Sigmoid colon (tissue), 6 donors: ENCODE measurements at regions not wholly inside any gene's neighbourhood (a gene's known extent, or its start where the extent isn't known, plus 50 kb on each side); places are given as distances from the start of the nearest gene placed in this dataset.
A peak's percentile ranks its signal among the peaks of the same experiment; 100 is the strongest.

Experiments
- DNase-seq: peaks from one replicate; pipeline ENCODE4 v3.0.0-alpha.2; 2019
- H3K27ac ChIP-seq, 4 donors: fragments of 200-600 bp; sonication (generic); one replicate each; pipeline ENCODE4 v1.5.1; 2016 to 2019; ENCODE audit warnings: mild to moderate bottlenecking in 1 of 4
- H3K27me3 ChIP-seq, 3 donors: fragments of 200-600 bp; sonication (generic); one replicate each; pipeline ENCODE4 v1.5.1; 2019; ENCODE audit warnings: mild to moderate bottlenecking in 1 of 3
- H3K36me3 ChIP-seq, 4 donors: fragments of 200-600 bp; sonication (generic); one replicate each; pipeline ENCODE4 v1.5.1; 2016 to 2019
- H3K4me1 ChIP-seq, 4 donors: fragments of 200-600 bp; sonication (generic); one replicate each; pipeline ENCODE4 v1.5.1; 2017 to 2019
- H3K4me3 ChIP-seq, 4 donors: fragments of 200-600 bp; sonication (generic); one replicate each; pipeline ENCODE4 v1.5.1; 2017 to 2019; ENCODE audit warnings: mild to moderate bottlenecking in 2 of 4, moderate library complexity in 1 of 4
- H3K9me3 ChIP-seq, 4 donors: fragments of 200-600 bp in 3 of 4; sonication (generic) in 3 of 4; one replicate each; pipeline versions ENCODE4 v1.5.1 to v1.6.1; 2013 to 2019
- CTCF ChIP-seq, 4 experiments: fragments of 450-650 bp in 3 of 4; fragments of 200-600 bp in 1 of 4; IDR thresholded peaks; one replicate each; pipeline ENCODE4 v1.5.1; 2016 to 2019; ENCODE audit warnings: antibody characterized with exemption in 4 of 4, mild to moderate bottlenecking in 3 of 4, moderate library complexity in 2 of 4
- EP300 ChIP-seq, 4 donors: sonication (generic); formaldehyde crosslinking; IDR thresholded peaks; one replicate each; pipeline ENCODE4 v1.6.1; 2017; ENCODE audit warnings: antibody characterized with exemption in 4 of 4
- POLR2A ChIP-seq, 2 donors: fragments of 450-650 bp; IDR thresholded peaks; one replicate each; pipeline ENCODE4 v1.6.1; 2016; ENCODE audit warnings: antibody characterized with exemption in 2 of 2, mild to moderate bottlenecking in 2 of 2, moderate library complexity in 2 of 2
- POLR2AphosphoS5 ChIP-seq, 4 donors: sonication (generic); formaldehyde crosslinking; IDR thresholded peaks; one replicate each; pipeline ENCODE4 v1.6.1; 2017; ENCODE audit warnings: antibody characterized with exemption in 4 of 4
- WGBS, 2 donors: extraction: QIAGEN DNeasy Blood & Tissue Kit; methylation state at CpG; one replicate each; pipeline ENCODE4 v1.1.7; 2013; 5-methylcytosine and 5-hydroxymethylcytosine counted together
- intact Hi-C: fragments of 100-400 bp; cut with DNase I; formaldehyde crosslinking; loops from one replicate; pipeline ENCODE4 v1.15.1; 2023
- donor health status: healthy with polysubstance abuse.
- donor health status: healthy.

GRCh38 chr9:96122751-96123150 is 179.2 kb downstream of the HSD17B3 start:
- H3K4me1 ChIP-seq, result peaks cover 0 to 17% (median 12%) of the 10 kb centered on the region in 4 donors
- no peak for TF ChIP-seq EP300 (IDR thresholded peaks at IDR 0.05)
- TF ChIP-seq CTCF (IDR thresholded peaks at IDR 0.05), result no peak
- no peak for TF ChIP-seq POLR2A (IDR thresholded peaks at IDR 0.05)
- TF ChIP-seq POLR2AphosphoS5 (IDR thresholded peaks at IDR 0.05), result no peak
- no peaks in the 10 kb centered on the region for H3K36me3 ChIP-seq
- H3K27ac ChIP-seq, result peak overlapping the region in 2 of 4 donors; percentile 25 to 29
- 79 to 86% methylated on average over 3 of the region's 3 CpGs for WGBS, 2 donors
- intact Hi-C loops, result no loop called here
- no peak for DNase-seq
- H3K27me3 ChIP-seq, result no peaks in the 10 kb centered on the region
- no peak overlapping the region for H3K4me3 ChIP-seq
- H3K9me3 ChIP-seq, result no peaks in the 10 kb centered on the region

GRCh38 chr9:96122282-96122681 is 179.7 kb downstream of the HSD17B3 start:
- no peaks in the 10 kb centered on the region for H3K27me3 ChIP-seq
- H3K4me3 ChIP-seq, result no peak overlapping the region
- intact Hi-C loops, result no loop called here
- TF ChIP-seq EP300 (IDR thresholded peaks at IDR 0.05) (no peak), CTCF (IDR thresholded peaks at IDR 0.05) (no peak), POLR2AphosphoS5 (IDR thresholded peaks at IDR 0.05) (no peak), POLR2A (IDR thresholded peaks at IDR 0.05) (no peak)
- DNase-seq, result no peak
- no peaks in the 10 kb centered on the region for H3K9me3 ChIP-seq
- H3K36me3 ChIP-seq, result no peaks in the 10 kb centered on the region
- peaks cover 0 to 17% (median 12%) of the 10 kb centered on the region in 4 donors for H3K4me1 ChIP-seq
- 73 to 77% methylated on average over 6 of the region's 6 CpGs for WGBS, 2 donors
- H3K27ac ChIP-seq, result peak overlapping the region in 2 of 4 donors; percentile 25 to 29

GRCh38 chr9:96121136-96121535 is 180.8 kb downstream of the HSD17B3 start:
- intact Hi-C loops, result no loop called here
- no peak for DNase-seq
- Histone ChIP-seq H3K36me3 (no peaks in the 10 kb centered on the region), H3K4me3 (no peak overlapping the region), H3K9me3 (no peaks in the 10 kb centered on the region), H3K27me3 (no peaks in the 10 kb centered on the region), H3K27ac (no peak overlapping the region), H3K4me1 (peaks cover 0 to 17% (median 8%) of the 10 kb centered on the region in 4 donors)
- TF ChIP-seq POLR2AphosphoS5 (IDR thresholded peaks at IDR 0.05) (no peak), POLR2A (IDR thresholded peaks at IDR 0.05) (no peak), CTCF (IDR thresholded peaks at IDR 0.05) (no peak), EP300 (IDR thresholded peaks at IDR 0.05) (no peak)
- WGBS, 2 donors, result 41 to 63% methylated on average over 2 of the region's 2 CpGs

- no peak for DNase-seq
- TF ChIP-seq EP300 (IDR thresholded peaks at IDR 0.05), result no peak
- TF ChIP-seq POLR2AphosphoS5 (IDR thresholded peaks at IDR 0.05), result no peak
- no peak for TF ChIP-seq POLR2A (IDR thresholded peaks at IDR 0.05)
- no peak for TF ChIP-seq CTCF (IDR thresholded peaks at IDR 0.05)
- no peaks in the 10 kb centered on the region for H3K9me3 ChIP-seq
- H3K27ac ChIP-seq, result no peak overlapping the region
- no peaks in the 10 kb centered on the region for H3K36me3 ChIP-seq
- intact Hi-C loops, result no loop called here
- H3K27me3 ChIP-seq, result no peaks in the 10 kb centered on the region
- WGBS, 2 donors, result 75 to 88% methylated on average over 6 of the region's 6 CpGs
- H3K4me1 ChIP-seq, result peaks cover 0 to 13% (median 4%) of the 10 kb centered on the region in 4 donors
- no peak overlapping the region for H3K4me3 ChIP-seq
Measured at GRCh38 chr9:96117398-96118080, 184.4 kb downstream of the HSD17B3 start.
